ENCODE measurements at regions not wholly inside any gene's neighbourhood (a gene's known extent, or its start where the extent isn't known, plus 50 kb on each side); places are given as distances from the start of the nearest gene placed in this dataset.

GRCh38 chr6:105604587-105604884 lies 201.7 kb upstream of the PREP start:
- no peak for TF ChIP-seq ZBTB33 (IDR thresholded peaks at IDR 0.05; ENCODE audit: borderline replicate concordance, low read depth)
- no peak for TF ChIP-seq GATA2 (CRISPR knock-in tag; IDR thresholded peaks at IDR 0.05)
- TF ChIP-seq CTCF (IDR thresholded peaks at IDR 0.05): no peak
- TF ChIP-seq JUND (IDR thresholded peaks at IDR 0.05): no peak
- no peak for TF ChIP-seq REST (IDR thresholded peaks at IDR 0.05; ENCODE audit: low read depth, low read length)
- no peak for TF ChIP-seq FOSL2 (IDR thresholded peaks at IDR 0.05; ENCODE audit: borderline replicate concordance, low read depth)
- no peak for TF ChIP-seq TAF1 (IDR thresholded peaks at IDR 0.05; ENCODE audit: borderline replicate concordance, low read depth, low read length)
- TF ChIP-seq RFX5 (IDR thresholded peaks at IDR 0.05; ENCODE audit: low read length): no peak
- no peak for TF ChIP-seq POLR2AphosphoS5 (IDR thresholded peaks at IDR 0.05; ENCODE audit: low read depth, low read length)
- no peak for TF ChIP-seq EP300 (IDR thresholded peaks at IDR 0.05; ENCODE audit: borderline replicate concordance in 1 of 2, low read depth in 1 of 2, low read length in 1 of 2)
- no peak for TF ChIP-seq CHD2 (IDR thresholded peaks at IDR 0.05; ENCODE audit: low read length, partially characterized antibody)
- no peak for TF ChIP-seq MXI1 (IDR thresholded peaks at IDR 0.05; ENCODE audit: low read depth, low read length)
